ENCODE measurements at regions not wholly inside any gene's neighbourhood (a gene's known extent, or its start where the extent isn't known, plus 50 kb on each side); places are given as distances from the start of the nearest gene placed in this dataset.

- no peaks in the 10 kb centered on the region for H3K4me1 ChIP-seq (ENCODE audit: low read depth, poor library complexity, severe bottlenecking)
- no peak overlapping the region for H3K4me3 ChIP-seq (IDR thresholded peaks at IDR 0.05; ENCODE audit: insufficient read depth, low read depth, low read length)
- H3K36me3 ChIP-seq (ENCODE audit: insufficient read depth): no peaks in the 10 kb centered on the region
- no peaks in the 10 kb centered on the region for H3K79me2 ChIP-seq (ENCODE audit: insufficient read depth, low read depth)
- H3K9ac ChIP-seq: no peak overlapping the region
- TF ChIP-seq, protein P1, sequence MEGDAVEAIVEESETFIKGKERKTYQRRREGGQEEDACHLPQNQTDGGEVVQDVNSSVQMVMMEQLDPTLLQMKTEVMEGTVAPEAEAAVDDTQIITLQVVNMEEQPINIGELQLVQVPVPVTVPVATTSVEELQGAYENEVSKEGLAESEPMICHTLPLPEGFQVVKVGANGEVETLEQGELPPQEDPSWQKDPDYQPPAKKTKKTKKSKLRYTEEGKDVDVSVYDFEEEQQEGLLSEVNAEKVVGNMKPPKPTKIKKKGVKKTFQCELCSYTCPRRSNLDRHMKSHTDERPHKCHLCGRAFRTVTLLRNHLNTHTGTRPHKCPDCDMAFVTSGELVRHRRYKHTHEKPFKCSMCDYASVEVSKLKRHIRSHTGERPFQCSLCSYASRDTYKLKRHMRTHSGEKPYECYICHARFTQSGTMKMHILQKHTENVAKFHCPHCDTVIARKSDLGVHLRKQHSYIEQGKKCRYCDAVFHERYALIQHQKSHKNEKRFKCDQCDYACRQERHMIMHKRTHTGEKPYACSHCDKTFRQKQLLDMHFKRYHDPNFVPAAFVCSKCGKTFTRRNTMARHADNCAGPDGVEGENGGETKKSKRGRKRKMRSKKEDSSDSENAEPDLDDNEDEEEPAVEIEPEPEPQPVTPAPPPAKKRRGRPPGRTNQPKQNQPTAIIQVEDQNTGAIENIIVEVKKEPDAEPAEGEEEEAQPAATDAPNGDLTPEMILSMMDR (conservative IDR thresholded peaks at IDR 0.05; ENCODE audit: low read depth, low read length): no peak
- no peak overlapping the region for H3K4me2 ChIP-seq
- no peak overlapping the region for H2AFZ ChIP-seq (ENCODE audit: low read depth)
- no peaks in the 10 kb centered on the region for H4K20me1 ChIP-seq (ENCODE audit: insufficient read depth)
- no peak overlapping the region for H3K27ac ChIP-seq
- H3K27me3 ChIP-seq (ENCODE audit: insufficient read depth, low read depth): no peaks in the 10 kb centered on the region
Observed at GRCh38 chr3:8112587-8112986, 389.0 kb upstream of the LMCD1 start.

DNA sequence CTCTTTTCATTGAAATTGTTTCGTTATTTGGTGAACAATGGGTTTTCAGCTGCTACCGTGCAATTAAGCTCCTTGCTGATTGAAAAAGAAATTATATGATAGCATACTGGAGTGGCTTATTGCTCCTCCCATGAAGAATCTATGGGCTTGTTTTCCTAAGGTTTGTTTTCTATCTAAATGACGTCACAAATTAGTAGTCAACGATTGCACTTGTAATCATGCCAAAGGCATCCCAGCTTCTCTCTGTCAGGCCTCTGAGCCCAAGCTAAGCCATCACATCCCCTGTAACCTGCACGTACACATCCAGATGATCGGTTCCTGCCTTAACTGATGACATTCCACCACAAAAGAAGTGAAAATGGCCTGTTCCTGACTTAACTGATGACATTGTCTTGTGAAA, 388.0 kb upstream of the LMCD1 start:
- TF ChIP-seq, protein P1 (conservative IDR thresholded peaks at IDR 0.05; ENCODE audit: low read depth, low read length): no peak
- no peak overlapping the region for H3K4me2 ChIP-seq
- no peak overlapping the region for H2AFZ ChIP-seq (ENCODE audit: low read depth)
- no peak overlapping the region for H3K27ac ChIP-seq
- H3K4me1 ChIP-seq (ENCODE audit: low read depth, poor library complexity, severe bottlenecking): no peaks in the 10 kb centered on the region
- no peaks in the 10 kb centered on the region for H4K20me1 ChIP-seq (ENCODE audit: insufficient read depth)
- no peak overlapping the region for H3K9ac ChIP-seq
- H3K79me2 ChIP-seq (ENCODE audit: insufficient read depth, low read depth): no peaks in the 10 kb centered on the region
- no peaks in the 10 kb centered on the region for H3K27me3 ChIP-seq (ENCODE audit: insufficient read depth, low read depth)
- H3K36me3 ChIP-seq (ENCODE audit: insufficient read depth): no peaks in the 10 kb centered on the region
- H3K4me3 ChIP-seq (IDR thresholded peaks at IDR 0.05; ENCODE audit: insufficient read depth, low read depth, low read length): no peak overlapping the region

GRCh38 chr3:8128686-8129085, 372.9 kb upstream of the LMCD1 start:
- H3K9ac ChIP-seq: no peak overlapping the region
- H3K27ac ChIP-seq: no peak overlapping the region
- TF ChIP-seq, protein P1 (conservative IDR thresholded peaks at IDR 0.05; ENCODE audit: low read depth, low read length): no peak
- H4K20me1 ChIP-seq (ENCODE audit: insufficient read depth): no peaks in the 10 kb centered on the region
- H3K4me3 ChIP-seq (IDR thresholded peaks at IDR 0.05; ENCODE audit: insufficient read depth, low read depth, low read length): no peak overlapping the region
- H3K27me3 ChIP-seq (ENCODE audit: insufficient read depth, low read depth): no peaks in the 10 kb centered on the region
- H3K79me2 ChIP-seq (ENCODE audit: insufficient read depth, low read depth): no peaks in the 10 kb centered on the region
- H3K36me3 ChIP-seq (ENCODE audit: insufficient read depth): no peaks in the 10 kb centered on the region
- H3K4me1 ChIP-seq (ENCODE audit: low read depth, poor library complexity, severe bottlenecking): no peaks in the 10 kb centered on the region
- no peak overlapping the region for H3K4me2 ChIP-seq
- H2AFZ ChIP-seq (ENCODE audit: low read depth): no peak overlapping the region

DNA sequence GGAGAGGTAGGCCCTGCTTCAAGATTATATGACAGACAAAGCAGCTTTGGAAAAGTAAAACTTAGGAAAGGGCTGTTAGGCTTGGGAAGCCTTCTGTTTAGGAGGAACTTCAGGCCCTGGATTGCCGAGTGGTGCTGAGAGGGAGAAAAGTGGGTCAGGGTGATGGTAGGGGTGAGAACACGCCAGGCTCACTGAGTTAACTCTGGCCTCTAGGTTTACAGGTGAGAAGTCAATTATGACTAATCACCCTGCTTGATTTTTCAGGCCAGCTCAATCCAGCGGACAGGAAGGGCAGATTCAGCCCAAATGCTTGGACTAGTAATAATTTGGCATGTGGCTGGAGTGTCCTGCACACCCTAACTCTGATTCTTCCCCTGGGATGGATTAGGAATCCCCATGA, 365.1 kb upstream of the LMCD1 start:
- H3K27ac ChIP-seq: no peak overlapping the region
- no peaks in the 10 kb centered on the region for H3K36me3 ChIP-seq (ENCODE audit: insufficient read depth)
- H3K79me2 ChIP-seq (ENCODE audit: insufficient read depth, low read depth): no peaks in the 10 kb centered on the region
- H4K20me1 ChIP-seq (ENCODE audit: insufficient read depth): no peaks in the 10 kb centered on the region
- no peaks in the 10 kb centered on the region for H3K4me1 ChIP-seq (ENCODE audit: low read depth, poor library complexity, severe bottlenecking)
- no peak overlapping the region for H3K4me2 ChIP-seq
- H3K27me3 ChIP-seq (ENCODE audit: insufficient read depth, low read depth): no peaks in the 10 kb centered on the region
- no peak overlapping the region for H3K4me3 ChIP-seq (IDR thresholded peaks at IDR 0.05; ENCODE audit: insufficient read depth, low read depth, low read length)
- H2AFZ ChIP-seq (ENCODE audit: low read depth): no peak overlapping the region
- TF ChIP-seq, protein P1 (conservative IDR thresholded peaks at IDR 0.05; ENCODE audit: low read depth, low read length): no peak
- no peak overlapping the region for H3K9ac ChIP-seq

Measured in KMS-11 (cell line).